ENCODE measurements at regions not wholly inside any gene's neighbourhood (a gene's known extent, or its start where the extent isn't known, plus 50 kb on each side); places are given as distances from the start of the nearest gene placed in this dataset.

DNA sequence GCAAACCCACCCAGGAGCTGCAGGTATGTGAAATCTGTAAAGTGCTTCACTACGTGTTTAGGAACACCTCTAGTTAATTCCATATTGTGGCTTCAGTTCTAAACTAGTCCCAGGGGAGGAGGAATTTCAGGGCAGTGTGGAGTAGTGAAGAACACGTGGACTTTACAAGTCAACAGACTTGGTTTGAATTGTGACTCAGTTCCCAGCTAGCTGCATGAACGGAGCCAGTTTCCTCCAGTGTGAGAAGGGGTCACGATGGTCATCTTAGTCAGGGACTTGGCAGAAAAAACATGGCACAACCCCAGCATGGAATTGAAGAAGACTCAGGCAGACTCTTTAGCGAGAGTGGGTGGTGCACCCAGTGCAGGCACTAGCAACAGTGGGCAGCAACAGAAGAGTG, 175.7 kb upstream of the UBL3 start:
- DNase-seq = no peak

GRCh38 chr13:30025351-30025750, 174.9 kb upstream of the UBL3 start:
- DNase-seq = no peak

GRCh38 chr13:30024125-30024865, 173.9 kb upstream of the UBL3 start:
- no peak for DNase-seq

GRCh38 chr13:30023196-30023895, 172.9 kb upstream of the UBL3 start:
- no peak for DNase-seq

GRCh38 chr13:30022796-30023195, 172.4 kb upstream of the UBL3 start:
- no peak for DNase-seq

DNA sequence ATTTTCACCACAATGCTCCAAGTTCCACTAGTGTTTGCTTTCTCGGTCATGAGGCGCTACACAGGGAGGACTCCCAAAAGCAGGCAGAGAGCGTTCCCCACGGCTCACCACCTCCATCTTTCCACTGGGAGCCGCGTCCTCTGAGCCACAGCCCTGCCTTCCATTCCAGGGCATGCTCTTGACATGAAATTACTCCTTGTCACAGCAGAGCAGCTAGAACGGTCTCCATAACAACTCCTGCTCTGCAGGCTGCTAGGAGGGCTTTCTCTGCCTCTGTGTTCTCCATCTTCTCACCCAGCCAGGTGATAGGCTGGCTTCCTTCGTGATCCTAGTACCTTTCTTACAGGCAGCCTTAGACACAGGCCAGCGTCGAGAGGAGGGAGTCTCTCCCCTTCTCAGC, 171.8 kb upstream of the UBL3 start:
- no peak for DNase-seq

GRCh38 chr13:30021611-30022010, 171.2 kb upstream of the UBL3 start:
- no peak for DNase-seq

GRCh38 chr13:30020726-30021312, 170.4 kb upstream of the UBL3 start:
- DNase-seq = no peak

DNA sequence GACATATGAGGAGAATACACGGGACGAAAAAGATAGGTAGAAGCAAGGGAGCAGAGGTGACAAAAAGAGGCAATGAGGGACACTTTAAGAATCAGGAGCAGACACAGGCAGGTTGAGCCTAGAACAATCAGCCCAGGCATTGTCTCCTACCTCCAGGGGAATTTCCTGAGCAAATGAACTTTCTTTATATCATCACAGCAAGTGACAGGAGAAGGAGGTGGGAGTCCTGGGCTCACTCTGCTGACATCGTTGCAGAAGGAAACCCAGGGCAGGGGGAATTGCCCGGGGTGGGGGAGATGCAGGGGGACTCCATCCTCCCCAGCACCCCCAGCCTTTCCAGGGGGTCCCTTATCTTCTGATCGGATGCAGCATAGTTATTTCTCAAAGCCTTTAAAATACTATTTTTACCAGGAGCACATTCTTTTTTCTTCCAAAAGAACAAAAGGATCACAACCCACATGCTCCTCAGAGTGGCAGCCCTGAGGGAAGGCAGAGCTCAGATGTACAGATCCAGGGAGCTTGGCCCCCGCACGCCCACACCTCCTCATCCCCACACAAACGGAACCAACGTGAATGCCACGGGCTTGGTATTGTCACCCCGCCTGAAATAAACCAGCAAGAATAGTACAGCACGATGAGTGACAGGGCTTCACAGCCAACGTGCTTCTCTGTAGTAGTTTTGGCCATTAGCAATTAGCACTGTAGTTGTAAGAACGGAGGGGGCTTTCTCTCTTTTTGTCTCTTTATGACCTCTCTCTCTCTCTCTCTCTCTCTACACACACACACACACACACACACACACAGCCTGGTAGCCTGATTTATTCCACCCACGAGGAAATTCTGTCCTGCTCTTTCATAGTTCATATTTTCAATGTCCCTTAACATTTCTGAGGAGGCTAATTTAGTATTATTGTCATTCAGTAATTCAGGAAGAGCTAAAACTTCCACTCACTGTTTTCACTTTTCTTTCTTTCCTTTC, 169.5 kb upstream of the UBL3 start:
- no peak for DNase-seq

DNA sequence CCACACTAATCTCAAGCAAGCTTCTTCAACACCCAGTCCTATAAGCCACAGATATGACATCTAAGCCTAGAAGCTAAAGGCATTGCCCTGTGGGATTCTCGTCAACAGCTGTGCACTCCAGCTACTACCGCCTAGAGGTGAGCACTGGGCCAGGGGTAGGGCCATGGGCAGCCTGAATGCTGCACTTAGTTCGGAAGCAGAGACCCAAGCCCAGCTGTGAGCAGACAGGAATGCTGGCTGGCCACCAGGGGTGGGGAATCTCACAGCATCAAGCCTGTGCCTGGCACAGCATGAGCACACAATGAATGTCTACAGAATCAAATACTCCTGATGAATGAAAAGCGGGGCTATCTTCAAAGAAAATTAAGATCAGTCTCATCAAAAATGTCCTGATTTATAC, 167.5 kb upstream of the UBL3 start:
- no peak for DNase-seq

- DNase-seq = no peak
Observed at GRCh38 chr13:30016398-30016797, 166.0 kb upstream of the UBL3 start.

DNA sequence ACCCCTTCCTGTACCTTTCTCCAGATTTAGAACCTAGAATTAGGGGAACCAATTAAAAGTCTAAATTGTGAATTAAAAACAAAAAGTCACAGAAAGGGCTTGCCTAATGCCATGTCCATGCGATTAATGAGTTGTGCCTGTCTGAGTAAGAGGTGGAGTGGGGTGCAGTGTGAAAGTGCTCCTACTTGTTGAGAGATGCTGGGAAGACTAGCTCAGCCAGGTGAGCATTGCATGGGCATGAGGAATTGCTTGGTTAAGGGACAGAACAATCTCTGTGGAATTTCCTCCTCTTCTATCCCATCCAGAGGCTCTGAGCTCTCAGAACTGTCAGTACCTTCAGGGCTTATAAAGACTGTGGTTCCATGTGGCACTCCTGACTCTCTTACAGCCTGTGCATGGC, 159.0 kb upstream of the UBL3 start:
- DNase-seq = no peak

DNA sequence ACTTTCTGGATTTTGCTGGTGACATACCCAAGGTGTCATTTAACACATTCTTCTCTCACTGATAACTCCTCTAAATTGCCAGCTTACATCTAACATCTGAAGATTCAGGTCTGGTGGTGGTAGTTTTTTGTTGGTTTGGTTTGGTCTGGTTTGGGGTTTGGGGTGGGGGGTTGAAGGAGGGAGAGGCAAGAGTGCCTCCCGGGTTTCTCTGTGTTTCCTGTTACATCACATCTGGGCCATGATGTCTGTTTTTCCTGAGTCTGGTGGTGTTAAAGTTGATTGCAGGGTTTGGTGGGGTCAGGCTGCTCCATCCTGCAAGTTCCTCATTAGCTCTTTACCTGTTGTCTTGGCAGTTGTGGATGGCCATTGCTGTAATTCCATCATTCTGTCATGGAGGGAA, 155.8 kb upstream of the UBL3 start:
- DNase-seq = no peak

DNA sequence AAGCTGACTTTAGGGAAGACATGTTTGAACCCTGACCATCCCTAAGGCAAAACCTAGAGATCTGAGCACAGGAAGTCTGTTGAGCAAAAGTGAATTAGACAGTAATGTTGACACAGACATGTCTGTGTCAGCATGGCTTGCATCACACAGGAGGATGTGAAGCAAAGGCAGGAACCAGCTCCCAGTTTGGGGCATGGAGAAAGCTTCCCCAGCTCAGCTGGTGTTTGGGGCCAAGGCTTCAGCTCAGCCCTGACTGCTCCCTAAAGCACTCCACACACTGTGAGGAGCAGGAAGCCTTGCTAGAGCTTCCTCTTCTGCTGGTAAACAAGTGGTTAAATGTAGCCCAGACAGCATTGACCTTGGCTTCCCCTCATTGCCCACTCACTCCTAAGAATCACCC, 153.8 kb upstream of the UBL3 start:
- DNase-seq = no peak

DNA sequence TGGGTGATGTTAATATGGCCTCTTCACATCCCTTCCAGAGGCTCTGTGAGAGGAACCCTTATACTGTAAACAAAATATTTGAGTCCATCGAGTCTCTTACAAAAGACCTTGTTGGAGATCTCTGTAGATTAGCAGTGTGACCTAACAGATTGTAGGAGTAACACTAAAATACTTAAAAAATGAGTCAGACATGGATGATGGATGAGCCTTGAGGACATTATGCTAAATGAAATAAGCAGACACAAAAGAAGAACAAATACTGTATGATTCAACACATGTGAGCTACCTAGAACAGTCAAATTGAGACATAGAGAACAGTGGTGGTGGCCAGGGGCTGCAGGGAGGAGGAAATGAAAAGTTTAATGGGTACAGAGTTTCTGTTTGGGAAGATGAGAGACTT, 152.2 kb upstream of the UBL3 start:
- DNase-seq = peak; percentile 17

DNA sequence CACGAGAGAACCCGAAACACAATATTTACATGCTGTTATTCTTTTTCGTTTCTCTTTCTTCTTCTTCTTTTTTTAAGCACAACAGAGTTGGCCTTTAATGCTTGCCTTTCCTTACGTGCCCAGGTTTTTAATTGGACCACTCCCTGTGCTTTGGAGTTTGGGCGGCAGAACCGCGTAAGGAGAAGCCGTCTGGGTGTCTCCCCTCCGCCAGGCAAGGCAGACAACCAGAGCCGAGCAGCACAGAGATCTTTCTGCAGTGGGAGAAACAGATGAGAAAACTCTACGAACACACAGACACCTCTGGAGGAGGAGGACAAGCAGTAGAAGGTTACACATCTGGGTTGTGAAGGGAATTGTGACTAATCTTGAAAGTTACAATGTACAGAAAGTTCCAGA, 150.0 kb upstream of the UBL3 start:
- no peak for DNase-seq

GRCh38 chr13:29999492-30000369, 149.3 kb upstream of the UBL3 start:
- no peak for DNase-seq

- DNase-seq = no peak
Observed at GRCh38 chr13:29996316-29996715, 145.9 kb upstream of the UBL3 start.

DNA sequence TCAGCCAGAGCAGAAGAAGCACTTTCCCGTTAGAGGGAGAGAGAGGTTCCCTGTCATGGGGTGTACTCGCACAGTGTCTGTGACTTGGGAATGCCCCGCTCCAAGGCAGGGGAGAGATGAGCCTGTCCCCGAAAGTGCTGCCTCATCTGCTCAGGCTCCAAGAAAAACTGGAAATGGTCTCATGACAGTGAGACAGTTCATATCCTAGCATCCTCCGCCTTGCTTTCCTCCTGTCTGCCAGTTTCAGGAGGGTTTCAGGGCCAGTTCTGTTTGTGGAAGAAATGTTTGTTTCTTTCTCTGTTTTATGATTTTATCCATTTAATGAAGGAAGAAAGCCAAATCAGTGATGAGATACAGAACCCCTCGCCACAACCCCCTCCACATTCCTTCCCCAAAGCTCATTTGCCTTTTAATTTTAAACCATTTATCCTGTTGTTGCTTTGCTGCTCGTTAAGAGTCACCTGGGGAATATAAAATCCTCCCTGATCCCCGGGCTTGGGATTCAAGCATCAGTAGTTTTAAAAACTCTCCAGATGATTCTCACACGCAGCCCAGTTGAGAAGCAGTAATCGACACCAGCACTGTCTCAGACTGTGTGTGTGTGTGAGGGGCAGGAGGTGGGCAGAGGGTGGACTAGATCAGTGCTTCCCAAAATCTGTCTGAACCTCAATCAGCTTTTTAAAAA, 144.6 kb upstream of the UBL3 start:
- DNase-seq = no peak

DNA sequence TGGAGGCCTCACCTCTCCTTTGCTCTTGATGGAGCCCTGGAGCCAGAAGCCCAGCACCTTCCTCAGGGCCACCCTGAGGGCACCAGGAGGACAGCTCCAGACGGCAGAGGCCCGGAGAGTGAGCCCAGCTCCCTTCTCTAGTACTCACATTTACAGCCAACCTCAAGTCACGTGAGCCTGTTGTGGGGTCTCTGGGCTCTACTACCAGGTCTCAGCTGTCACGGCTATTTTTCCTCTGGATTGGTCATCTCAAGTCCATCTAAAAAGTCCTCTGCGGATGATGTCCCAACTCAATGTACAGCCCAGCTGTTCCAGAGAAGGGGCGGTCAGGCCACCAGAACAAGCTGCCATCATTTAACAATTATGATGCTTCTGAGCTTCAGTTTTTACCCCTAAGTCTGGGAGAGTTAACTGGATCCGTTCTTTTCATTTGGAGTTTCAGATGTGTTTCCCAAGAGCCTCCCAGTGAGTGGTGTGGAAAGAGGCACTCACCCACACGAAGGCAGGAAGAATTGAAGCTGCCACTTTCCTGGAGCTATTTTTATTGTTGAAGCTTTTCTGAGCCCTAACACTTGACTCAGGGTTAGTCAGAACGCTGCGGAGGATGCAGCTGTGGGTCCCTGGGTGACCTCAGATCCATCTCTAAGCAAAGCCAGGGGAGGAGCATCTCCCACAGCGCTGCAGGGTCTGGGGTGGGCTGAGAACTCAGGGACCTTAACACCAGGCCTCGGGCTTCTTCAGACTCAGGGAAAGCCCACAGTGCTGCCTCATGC, 143.5 kb upstream of the UBL3 start:
- DNase-seq = no peak

DNA sequence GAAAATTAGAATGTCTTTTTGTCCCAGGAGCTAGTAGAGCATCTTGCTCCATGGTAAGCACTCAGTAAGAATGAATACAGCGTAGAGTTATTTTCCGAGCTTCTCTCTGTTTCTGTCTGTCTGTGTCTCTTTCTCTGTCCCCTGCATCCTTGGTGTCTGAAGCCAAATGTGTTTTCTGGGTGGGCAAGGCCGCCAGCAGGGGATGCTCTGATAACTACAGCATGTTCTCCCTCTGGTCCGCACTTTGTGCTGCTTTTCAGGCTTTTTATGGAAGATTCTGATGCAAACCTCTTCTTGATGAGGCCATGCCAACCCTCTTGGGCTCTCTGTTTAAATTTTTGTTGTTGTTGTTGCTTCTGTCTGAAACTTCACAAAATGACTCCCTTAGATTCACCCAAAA, 142.8 kb upstream of the UBL3 start:
- DNase-seq = no peak
